ENCODE measurements at regions not wholly inside any gene's neighbourhood (a gene's known extent, or its start where the extent isn't known, plus 50 kb on each side); places are given as distances from the start of the nearest gene placed in this dataset.
"Not testable (repeated sequence)": the region's sequence is repeated elsewhere in the genome, so short reads cannot be mapped to it uniquely, and the experiment has no call there.

- not testable (repeated sequence) for H3K4me1 ChIP-seq (ENCODE audit: insufficient read depth, low read length); H3K9ac ChIP-seq (ENCODE audit: low read depth, low read length); H3K9me3 ChIP-seq (ENCODE audit: control insufficient read depth, insufficient read depth, low read length)
Measured at GRCh38 chr18:14606546-14606945, 63.1 kb upstream of the POTEC start.

GRCh38 chr18:14607360-14607759, 64.0 kb upstream of the POTEC start:
- H3K36me3 ChIP-seq (ENCODE audit: insufficient read depth, low read length); H3K9me3 ChIP-seq (ENCODE audit: control insufficient read depth, insufficient read depth, low read length); H3K4me1 ChIP-seq (ENCODE audit: insufficient read depth, low read length); H3K9ac ChIP-seq (ENCODE audit: low read depth, low read length): not testable (repeated sequence)

More at GRCh38 chr18:14606546-14606945, 63.1 kb upstream of the POTEC start:
- not testable (repeated sequence) for H3K36me3 ChIP-seq (ENCODE audit: insufficient read depth, low read length)

GRCh38 chr18:14612422-14612821, 69.0 kb upstream of the POTEC start:
- H3K36me3 ChIP-seq (ENCODE audit: insufficient read depth, low read length); H3K4me1 ChIP-seq (ENCODE audit: insufficient read depth, low read length); H3K9me3 ChIP-seq (ENCODE audit: control insufficient read depth, insufficient read depth, low read length); H3K9ac ChIP-seq (ENCODE audit: low read depth, low read length): not testable (repeated sequence)

- not testable (repeated sequence) for H3K9me3 ChIP-seq (ENCODE audit: control insufficient read depth, insufficient read depth, low read length); H3K4me1 ChIP-seq (ENCODE audit: insufficient read depth, low read length); H3K9ac ChIP-seq (ENCODE audit: low read depth, low read length)
Measured at GRCh38 chr18:14614485-14614884, 71.1 kb upstream of the POTEC start.

GRCh38 chr18:14627336-14627735, 83.9 kb upstream of the POTEC start:
- H3K36me3 ChIP-seq (ENCODE audit: insufficient read depth, low read length); H3K9ac ChIP-seq (ENCODE audit: low read depth, low read length); H3K9me3 ChIP-seq (ENCODE audit: control insufficient read depth, insufficient read depth, low read length); H3K4me1 ChIP-seq (ENCODE audit: insufficient read depth, low read length): not testable (repeated sequence)

More at GRCh38 chr18:14614485-14614884, 71.1 kb upstream of the POTEC start:
- not testable (repeated sequence) for H3K36me3 ChIP-seq (ENCODE audit: insufficient read depth, low read length)

- H3K36me3 ChIP-seq (ENCODE audit: insufficient read depth, low read length); H3K4me1 ChIP-seq (ENCODE audit: insufficient read depth, low read length); H3K9me3 ChIP-seq (ENCODE audit: control insufficient read depth, insufficient read depth, low read length); H3K9ac ChIP-seq (ENCODE audit: low read depth, low read length): not testable (repeated sequence)
Measured at GRCh38 chr18:14628323-14628978, 85.1 kb upstream of the POTEC start.

GRCh38 chr18:14628979-14629325, 85.6 kb upstream of the POTEC start:
- H3K9me3 ChIP-seq (ENCODE audit: control insufficient read depth, insufficient read depth, low read length); H3K9ac ChIP-seq (ENCODE audit: low read depth, low read length); H3K36me3 ChIP-seq (ENCODE audit: insufficient read depth, low read length); H3K4me1 ChIP-seq (ENCODE audit: insufficient read depth, low read length): not testable (repeated sequence)

GRCh38 chr18:14632976-14633375, 89.6 kb upstream of the POTEC start:
- H3K9ac ChIP-seq (ENCODE audit: low read depth, low read length); H3K36me3 ChIP-seq (ENCODE audit: insufficient read depth, low read length); H3K4me1 ChIP-seq (ENCODE audit: insufficient read depth, low read length); H3K9me3 ChIP-seq (ENCODE audit: control insufficient read depth, insufficient read depth, low read length): not testable (repeated sequence)

GRCh38 chr18:14638008-14638407, 94.6 kb upstream of the POTEC start:
- not testable (repeated sequence) for H3K9me3 ChIP-seq (ENCODE audit: control insufficient read depth, insufficient read depth, low read length); H3K4me1 ChIP-seq (ENCODE audit: insufficient read depth, low read length); H3K9ac ChIP-seq (ENCODE audit: low read depth, low read length); H3K36me3 ChIP-seq (ENCODE audit: insufficient read depth, low read length)

GRCh38 chr18:14641121-14641520, 97.7 kb upstream of the POTEC start:
- H3K4me1 ChIP-seq (ENCODE audit: insufficient read depth, low read length); H3K36me3 ChIP-seq (ENCODE audit: insufficient read depth, low read length); H3K9me3 ChIP-seq (ENCODE audit: control insufficient read depth, insufficient read depth, low read length): not testable (repeated sequence)
- peak overlapping the region; percentile 58; the same call in 1 of the 2 replicates for H3K9ac ChIP-seq (ENCODE audit: low read depth, low read length)

- not testable (repeated sequence) for H3K9me3 ChIP-seq (ENCODE audit: control insufficient read depth, insufficient read depth, low read length); H3K4me1 ChIP-seq (ENCODE audit: insufficient read depth, low read length); H3K36me3 ChIP-seq (ENCODE audit: insufficient read depth, low read length); H3K9ac ChIP-seq (ENCODE audit: low read depth, low read length)
Measured at GRCh38 chr18:14643715-14644290, 100.4 kb upstream of the POTEC start.

- H3K9ac ChIP-seq (ENCODE audit: low read depth, low read length); H3K36me3 ChIP-seq (ENCODE audit: insufficient read depth, low read length); H3K9me3 ChIP-seq (ENCODE audit: control insufficient read depth, insufficient read depth, low read length); H3K4me1 ChIP-seq (ENCODE audit: insufficient read depth, low read length): not testable (repeated sequence)
Measured at GRCh38 chr18:14693051-14693450, 54.9 kb upstream of the ANKRD30B start.

GRCh38 chr18:14693882-14694281, 54.1 kb upstream of the ANKRD30B start:
- H3K36me3 ChIP-seq (ENCODE audit: insufficient read depth, low read length); H3K9me3 ChIP-seq (ENCODE audit: control insufficient read depth, insufficient read depth, low read length); H3K4me1 ChIP-seq (ENCODE audit: insufficient read depth, low read length); H3K9ac ChIP-seq (ENCODE audit: low read depth, low read length): not testable (repeated sequence)

GRCh38 chr18:14698006-14698405, 50.0 kb upstream of the ANKRD30B start:
- H3K4me1 ChIP-seq (ENCODE audit: insufficient read depth, low read length); H3K36me3 ChIP-seq (ENCODE audit: insufficient read depth, low read length); H3K9me3 ChIP-seq (ENCODE audit: control insufficient read depth, insufficient read depth, low read length); H3K9ac ChIP-seq (ENCODE audit: low read depth, low read length): not testable (repeated sequence)
